HFFc6 (cell line): ENCODE measurements at regions not wholly inside any gene's neighbourhood (a gene's known extent, or its start where the extent isn't known, plus 50 kb on each side); places are given as distances from the start of the nearest gene placed in this dataset.
"Not testable (repeated sequence)": the region's sequence is repeated elsewhere in the genome, so short reads cannot be mapped to it uniquely, and the experiment has no call there.

Experiments used
- DNase-seq: peaks from one replicate; pipeline ENCODE4 v3.0.0-alpha.2; 2018
- H3K27ac Mint-ChIP-seq: 2 replicates; pipeline ENCODE4 v1.8.0; 2020; ENCODE audit warnings: mild to moderate bottlenecking, mixed read lengths
- H3K27me3 Mint-ChIP-seq: 2 replicates; pipeline ENCODE4 v1.8.0; 2021; ENCODE audit warnings: mild to moderate bottlenecking, moderate library complexity, mixed read lengths; ENCODE audit not compliant: insufficient read depth
- H3K36me3 Mint-ChIP-seq: 2 replicates; pipeline ENCODE4 v1.8.0; 2021; ENCODE audit warnings: low read depth, mixed read lengths
- H3K4me1 Mint-ChIP-seq: 2 replicates; pipeline ENCODE4 v1.8.0; 2020; ENCODE audit warnings: low read depth, mixed read lengths
- H3K4me3 Mint-ChIP-seq: 2 replicates; pipeline ENCODE4 v1.8.0; 2020; ENCODE audit warnings: mild to moderate bottlenecking, moderate library complexity, mixed read lengths
- H3K9me3 Mint-ChIP-seq: 2 replicates; pipeline ENCODE4 v1.8.0; 2020; ENCODE audit warnings: mild to moderate bottlenecking, mixed read lengths
- TF ChIP-seq, protein P1 (sequence below): fragments of 200-600 bp; sonication (generic); IDR thresholded peaks from 2 replicates; pipeline ENCODE4 v1.5.0; 2021; ENCODE audit warnings: antibody characterized with exemption, mild to moderate bottlenecking

GRCh38 chr13:55632402-55632801 is 1508.3 kb upstream of the PRR20A start:
- DNase-seq: no peak
- TF ChIP-seq, protein P1, sequence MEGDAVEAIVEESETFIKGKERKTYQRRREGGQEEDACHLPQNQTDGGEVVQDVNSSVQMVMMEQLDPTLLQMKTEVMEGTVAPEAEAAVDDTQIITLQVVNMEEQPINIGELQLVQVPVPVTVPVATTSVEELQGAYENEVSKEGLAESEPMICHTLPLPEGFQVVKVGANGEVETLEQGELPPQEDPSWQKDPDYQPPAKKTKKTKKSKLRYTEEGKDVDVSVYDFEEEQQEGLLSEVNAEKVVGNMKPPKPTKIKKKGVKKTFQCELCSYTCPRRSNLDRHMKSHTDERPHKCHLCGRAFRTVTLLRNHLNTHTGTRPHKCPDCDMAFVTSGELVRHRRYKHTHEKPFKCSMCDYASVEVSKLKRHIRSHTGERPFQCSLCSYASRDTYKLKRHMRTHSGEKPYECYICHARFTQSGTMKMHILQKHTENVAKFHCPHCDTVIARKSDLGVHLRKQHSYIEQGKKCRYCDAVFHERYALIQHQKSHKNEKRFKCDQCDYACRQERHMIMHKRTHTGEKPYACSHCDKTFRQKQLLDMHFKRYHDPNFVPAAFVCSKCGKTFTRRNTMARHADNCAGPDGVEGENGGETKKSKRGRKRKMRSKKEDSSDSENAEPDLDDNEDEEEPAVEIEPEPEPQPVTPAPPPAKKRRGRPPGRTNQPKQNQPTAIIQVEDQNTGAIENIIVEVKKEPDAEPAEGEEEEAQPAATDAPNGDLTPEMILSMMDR: no peak
- H3K4me1 Mint-ChIP-seq: no peaks in the 10 kb centered on the region
- H3K4me3 Mint-ChIP-seq: no peak overlapping the region
- peaks cover 5% of the 10 kb centered on the region; the same call in 1 of the 2 replicates for H3K36me3 Mint-ChIP-seq
- no peak overlapping the region for H3K27ac Mint-ChIP-seq
- peaks cover 59% of the 10 kb centered on the region for H3K9me3 Mint-ChIP-seq
- no peaks in the 10 kb centered on the region; the same call in 1 of the 2 replicates for H3K27me3 Mint-ChIP-seq

DNA sequence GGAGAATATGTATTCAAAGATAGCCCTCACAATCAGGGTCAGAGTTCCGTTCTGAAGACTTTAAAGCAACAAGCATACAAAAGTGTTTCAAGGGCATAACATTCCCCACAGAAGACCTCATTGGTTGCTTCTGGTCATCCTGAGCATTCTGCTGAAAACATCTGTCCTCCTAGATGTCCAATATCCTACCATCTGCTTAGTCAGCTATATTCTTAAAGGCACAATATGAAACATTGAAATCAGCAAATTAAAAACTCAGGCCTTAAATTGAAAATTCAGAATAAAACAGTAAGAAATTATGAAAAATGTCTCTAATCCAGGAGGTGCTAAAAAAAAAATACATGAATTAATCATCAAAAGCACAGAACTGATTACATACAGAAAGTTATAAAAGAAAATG is 1491.2 kb upstream of the PRR20A start:
- H3K4me1 Mint-ChIP-seq: no peaks in the 10 kb centered on the region
- H3K4me3 Mint-ChIP-seq: no peak overlapping the region
- no peaks in the 10 kb centered on the region for H3K36me3 Mint-ChIP-seq
- H3K27ac Mint-ChIP-seq: no peak overlapping the region
- TF ChIP-seq, protein P1: no peak
- no peak for DNase-seq
- no peaks in the 10 kb centered on the region for H3K27me3 Mint-ChIP-seq
- peaks cover 12% of the 10 kb centered on the region; the same call in 1 of the 2 replicates for H3K9me3 Mint-ChIP-seq

GRCh38 chr13:55652657-55653056 is 1488.1 kb upstream of the PRR20A start:
- Mint-ChIP-seq H3K4me3 (no peak overlapping the region), H3K36me3 (no peaks in the 10 kb centered on the region), H3K27me3 (no peaks in the 10 kb centered on the region), H3K9me3 (peaks cover 37% of the 10 kb centered on the region), H3K4me1 (no peaks in the 10 kb centered on the region), H3K27ac (no peak overlapping the region)
- DNase-seq: no peak
- TF ChIP-seq, protein P1: no peak

GRCh38 chr13:55653497-55653896 is 1487.2 kb upstream of the PRR20A start:
- TF ChIP-seq, protein P1: no peak
- Mint-ChIP-seq H3K4me1 (no peaks in the 10 kb centered on the region), H3K27me3 (no peaks in the 10 kb centered on the region)

GRCh38 chr13:55654243-55654642 is 1486.5 kb upstream of the PRR20A start:
- Mint-ChIP-seq H3K4me1 (no peaks in the 10 kb centered on the region), H3K4me3 (no peak overlapping the region)
- TF ChIP-seq, protein P1: no peak

More at GRCh38 chr13:55653497-55653896, 1487.2 kb upstream of the PRR20A start:
- no peak for DNase-seq
- H3K4me3 Mint-ChIP-seq: no peak overlapping the region
- no peaks in the 10 kb centered on the region for H3K36me3 Mint-ChIP-seq
- peaks cover 39% of the 10 kb centered on the region for H3K9me3 Mint-ChIP-seq
- no peak overlapping the region for H3K27ac Mint-ChIP-seq

DNA sequence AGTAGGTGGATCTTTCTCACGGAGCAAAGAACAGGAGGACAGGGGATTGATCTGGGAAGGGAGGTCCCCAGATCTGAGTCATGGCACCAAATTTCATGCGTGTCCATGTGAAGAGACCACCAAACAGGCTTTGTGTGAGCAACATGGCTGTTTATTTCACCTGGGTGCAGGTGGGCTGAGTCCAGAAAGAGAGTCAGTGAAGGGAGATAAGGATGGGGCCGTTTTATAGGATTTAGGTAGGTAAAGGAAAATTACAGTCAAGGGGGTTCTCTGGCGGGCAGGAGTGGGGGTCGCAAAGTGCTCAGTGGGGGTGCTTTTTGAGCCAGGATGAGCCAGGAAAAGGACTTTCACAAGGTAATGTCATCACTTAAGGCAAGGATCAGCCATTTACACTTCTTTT is 1480.5 kb upstream of the PRR20A start:
- not testable (repeated sequence) for H3K4me1 Mint-ChIP-seq, H3K27me3 Mint-ChIP-seq

More at GRCh38 chr13:55654243-55654642, 1486.5 kb upstream of the PRR20A start:
- no peaks in the 10 kb centered on the region for H3K27me3 Mint-ChIP-seq
- no peaks in the 10 kb centered on the region for H3K36me3 Mint-ChIP-seq
- H3K27ac Mint-ChIP-seq: no peak overlapping the region
- peaks cover 39% of the 10 kb centered on the region for H3K9me3 Mint-ChIP-seq
- no peak for DNase-seq

More for the DNA sequence above, 1480.5 kb upstream of the PRR20A start:
- H3K4me3 Mint-ChIP-seq, H3K27ac Mint-ChIP-seq, H3K36me3 Mint-ChIP-seq, DNase-seq: not testable (repeated sequence)
- peaks cover 49% of the 10 kb centered on the region for H3K9me3 Mint-ChIP-seq
